ENCODE measurements at regions not wholly inside any gene's neighbourhood (a gene's known extent, or its start where the extent isn't known, plus 50 kb on each side); places are given as distances from the start of the nearest gene placed in this dataset.
"Not testable (repeated sequence)": the region's sequence is repeated elsewhere in the genome, so short reads cannot be mapped to it uniquely, and the experiment has no call there.

GRCh38 chr1:230509281-230509977 lies 83.3 kb upstream of the PGBD5 start:
- DNase-seq, result peak; percentile 99

- no peak for DNase-seq
Observed at GRCh38 chr1:230507666-230508402, 81.7 kb upstream of the PGBD5 start.

- no peak for DNase-seq
Observed at GRCh38 chr1:230507236-230507635, 81.1 kb upstream of the PGBD5 start.

GRCh38 chr1:230506451-230506850 lies 80.3 kb upstream of the PGBD5 start:
- no peak for DNase-seq

GRCh38 chr1:230504310-230504709 lies 78.2 kb upstream of the PGBD5 start:
- no peak for DNase-seq

- DNase-seq, result no peak
Observed at GRCh38 chr1:230503726-230504125, 77.6 kb upstream of the PGBD5 start.

- DNase-seq, result no peak
Observed at GRCh38 chr1:230502996-230503395, 76.9 kb upstream of the PGBD5 start.

GRCh38 chr1:230502306-230502705 lies 76.2 kb upstream of the PGBD5 start:
- DNase-seq, result no peak

- DNase-seq, result no peak
Observed at GRCh38 chr1:230501849-230502248, 75.7 kb upstream of the PGBD5 start.

- no peak for DNase-seq
Observed at GRCh38 chr1:230501242-230501641, 75.1 kb upstream of the PGBD5 start.

- DNase-seq, result no peak
Observed at GRCh38 chr1:230500063-230500462, 73.9 kb upstream of the PGBD5 start.

GRCh38 chr1:230499496-230499895 lies 73.4 kb upstream of the PGBD5 start:
- DNase-seq, result no peak

- DNase-seq, result no peak
Observed at GRCh38 chr1:230498704-230499103, 72.6 kb upstream of the PGBD5 start.

- DNase-seq, result no peak
Observed at GRCh38 chr1:230496451-230496850, 70.3 kb upstream of the PGBD5 start.

- DNase-seq, result no peak
Observed at GRCh38 chr1:230495891-230496385, 69.8 kb upstream of the PGBD5 start.

GRCh38 chr1:230495076-230495475 lies 68.9 kb upstream of the PGBD5 start:
- DNase-seq, result no peak

- DNase-seq, result no peak
Observed at GRCh38 chr1:230494514-230494913, 68.4 kb upstream of the PGBD5 start.

- DNase-seq, result no peak
Observed at GRCh38 chr1:230494026-230494425, 67.9 kb upstream of the PGBD5 start.

- DNase-seq, result no peak
Observed at GRCh38 chr1:230493264-230493663, 67.1 kb upstream of the PGBD5 start.

- no peak for DNase-seq
Observed at GRCh38 chr1:230490436-230490835, 64.3 kb upstream of the PGBD5 start.

- DNase-seq, result no peak
Observed at GRCh38 chr1:230487773-230488428, 61.8 kb upstream of the PGBD5 start.

- DNase-seq, result no peak
Observed at GRCh38 chr1:230476622-230477003, 50.5 kb upstream of the PGBD5 start.

- DNase-seq, result not testable (repeated sequence)
Observed at GRCh38 chr1:230475856-230476621, 49.9 kb upstream of the PGBD5 start.

Data from MV-4-11 (cell line).